Small intestine (tissue), 7 donors: ENCODE measurements at regions not wholly inside any gene's neighbourhood (a gene's known extent, or its start where the extent isn't known, plus 50 kb on each side); places are given as distances from the start of the nearest gene placed in this dataset.

Experiments used
- DNase-seq, 2 donors: peaks; one replicate each; pipeline versions ENCODE4 v3.0.0 to v3.0.0-alpha.2; 2013
- FAIRE-seq: peaks from 2 replicates; lab custom pipeline; 2012; peaks lifted over from hg19 to GRCh38; lab: Jason Lieb, UNC
- H3K27ac ChIP-seq, 3 donors: one replicate each; pipeline ENCODE4 v1.5.1; 2013; ENCODE audit warnings: low read length in 2 of 3, mild to moderate bottlenecking in 2 of 3, control low read depth in 1 of 3, inconsistent platforms in 1 of 3, low read depth in 1 of 3, moderate library complexity in 1 of 3
- H3K27me3 ChIP-seq, 3 donors: one replicate each; pipeline ENCODE4 v1.6.1; 2013; ENCODE audit warnings: low read length in 3 of 3, inconsistent platforms in 1 of 3; ENCODE audit not compliant: control insufficient read depth in 3 of 3, insufficient read depth in 3 of 3
- H3K36me3 ChIP-seq, 3 donors: one replicate each; pipeline ENCODE4 v1.6.1; 2013; ENCODE audit warnings: low read length in 3 of 3, inconsistent platforms in 1 of 3, low read depth in 1 of 3, mild to moderate bottlenecking in 1 of 3, moderate library complexity in 1 of 3; ENCODE audit not compliant: control insufficient read depth in 3 of 3, insufficient read depth in 2 of 3
- H3K4me1 ChIP-seq, 3 donors: one replicate each; pipeline ENCODE4 v1.6.1; 2013; ENCODE audit warnings: low read length in 2 of 3, inconsistent platforms in 1 of 3, low read depth in 1 of 3, mild to moderate bottlenecking in 1 of 3, moderate library complexity in 1 of 3; ENCODE audit not compliant: control insufficient read depth in 3 of 3, insufficient read depth in 2 of 3
- H3K4me3 ChIP-seq, 3 donors: one replicate each; pipeline ENCODE4 v1.5.1; 2013; ENCODE audit warnings: low read length in 3 of 3, control low read depth in 1 of 3, inconsistent platforms in 1 of 3, low read depth in 1 of 3, mild to moderate bottlenecking in 1 of 3, moderate library complexity in 1 of 3
- H3K9me3 ChIP-seq, 2 donors: one replicate each; pipeline ENCODE4 v1.6.1; 2013; ENCODE audit warnings: low read depth in 1 of 2, low read length in 1 of 2; ENCODE audit not compliant: control insufficient read depth in 2 of 2, insufficient read depth in 1 of 2
- WGBS, 3 donors: extraction: QIAGEN DNeasy Blood & Tissue Kit; methylation state at CpG; one replicate each; pipeline ENCODE4 v1.1.7; 2013; 5-methylcytosine and 5-hydroxymethylcytosine counted together
- donor health status: healthy with polysubstance abuse.
- donor health status: control.
- donor health status: control.
- donor health status: Bipolar disorder and iron deficiency.
- donor health status: healthy.

DNA sequence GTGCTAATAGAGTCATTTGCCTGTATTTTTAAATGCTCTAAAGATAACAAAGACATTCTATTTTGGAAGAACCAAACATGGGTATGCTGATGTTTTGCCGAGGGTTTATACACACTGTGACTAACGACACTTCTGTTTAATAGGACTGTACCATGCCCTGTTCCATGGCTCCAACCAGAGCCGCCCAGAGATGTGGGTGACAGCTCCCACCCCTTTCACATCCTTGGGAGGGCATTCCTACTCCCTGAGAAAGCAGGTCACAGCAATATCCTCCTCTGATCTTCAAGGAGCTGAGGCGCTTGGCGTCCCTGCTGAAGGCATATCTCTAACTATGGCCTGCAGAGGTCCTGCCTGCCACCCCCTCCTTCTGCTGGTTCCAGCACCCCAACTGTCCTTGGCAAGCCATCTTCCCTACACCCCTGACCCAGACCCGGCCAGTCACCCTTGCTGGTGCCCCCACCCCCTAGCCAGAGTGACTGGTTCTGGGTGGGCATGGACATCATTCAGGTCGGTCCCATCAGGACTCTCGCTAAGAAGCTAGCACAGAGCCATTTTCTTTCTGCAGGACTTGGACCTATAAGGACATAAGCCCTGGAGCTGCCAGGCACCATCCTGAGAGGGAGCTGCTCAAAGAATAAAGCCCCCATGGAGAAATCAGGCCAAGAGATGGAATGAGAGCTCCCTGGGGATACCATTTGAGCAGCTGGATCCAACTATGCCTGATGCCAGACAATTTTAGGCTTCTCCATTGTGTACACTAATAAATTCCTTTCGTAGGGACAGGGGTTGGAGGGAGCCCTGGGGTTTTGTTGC lies 381.3 kb downstream of the CTTN start:
- no peaks in the 10 kb centered on the region for H3K9me3 ChIP-seq
- FAIRE-seq (no peak), DNase-seq (no peak)
- no peak overlapping the region for H3K27ac ChIP-seq
- H3K4me3 ChIP-seq: no peak overlapping the region
- WGBS, 3 donors: 84 to 87% (median 85%) methylated on average over 9 of the region's 9 CpGs
- H3K27me3 ChIP-seq: no peaks in the 10 kb centered on the region
- peaks cover 0 to 6% (median 0%) of the 10 kb centered on the region in 3 donors for H3K36me3 ChIP-seq
- H3K4me1 ChIP-seq: no peaks in the 10 kb centered on the region

DNA sequence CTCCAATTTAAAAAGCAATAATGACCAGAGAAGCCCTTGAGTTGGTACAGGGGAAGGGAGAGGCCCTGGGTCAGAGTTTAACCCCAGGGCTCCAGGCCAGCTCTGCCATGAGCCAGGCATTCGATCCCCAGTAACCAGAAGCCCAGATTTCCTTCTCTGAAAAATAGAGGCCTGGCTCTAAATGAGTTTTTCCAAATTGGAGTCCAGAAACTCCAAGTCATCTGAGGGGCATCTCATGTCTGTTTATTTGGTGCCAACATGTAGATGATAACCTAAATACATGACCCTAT lies 381.9 kb downstream of the CTTN start:
- H3K27ac ChIP-seq: no peak overlapping the region
- DNase-seq (no peak), FAIRE-seq (no peak)
- no peaks in the 10 kb centered on the region for H3K9me3 ChIP-seq
- peaks cover 0 to 2% (median 0%) of the 10 kb centered on the region in 3 donors for H3K4me1 ChIP-seq
- 71 to 85% (median 73%) methylated on average over 1 of the region's 1 CpG for WGBS, 3 donors
- H3K27me3 ChIP-seq: no peaks in the 10 kb centered on the region
- peaks cover 0 to 4% (median 0%) of the 10 kb centered on the region in 3 donors for H3K36me3 ChIP-seq
- no peak overlapping the region for H3K4me3 ChIP-seq

DNA sequence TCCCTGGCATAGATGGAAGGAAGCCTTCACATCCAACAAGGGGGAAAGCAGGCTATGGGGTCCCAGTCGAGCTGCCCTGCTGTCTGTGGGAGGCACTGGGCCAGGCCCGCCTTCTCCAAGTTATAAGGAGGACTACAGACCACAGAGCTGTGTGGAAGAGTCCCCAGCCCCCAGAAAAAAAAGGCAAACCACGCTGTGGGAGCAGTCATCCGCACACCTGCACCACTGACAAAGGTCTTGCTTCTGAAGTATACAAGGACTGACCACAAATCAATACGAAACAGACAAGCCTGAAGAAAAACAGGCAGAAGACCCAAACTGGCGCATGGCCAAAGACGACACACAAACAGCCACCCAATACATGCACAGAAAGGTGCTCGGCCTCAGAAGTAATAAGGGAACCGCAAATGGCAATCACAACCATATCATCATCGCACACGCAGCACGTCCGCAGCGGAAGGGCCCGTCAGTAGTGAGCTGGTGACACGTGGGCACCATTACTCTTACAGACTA lies 384.1 kb downstream of the CTTN start:
- no peak for DNase-seq
- no peaks in the 10 kb centered on the region for H3K27me3 ChIP-seq
- WGBS, 3 donors: 82 to 87% (median 83%) methylated on average over 16 of the region's 16 CpGs
- peaks cover 2 to 12% (median 6%) of the 10 kb centered on the region in 3 donors for H3K4me1 ChIP-seq
- H3K27ac ChIP-seq: no peak overlapping the region
- H3K4me3 ChIP-seq: no peak overlapping the region
- H3K36me3 ChIP-seq: peaks cover 0 to 7% (median 0%) of the 10 kb centered on the region in 3 donors
- no peak for FAIRE-seq
- peaks cover 0 to under 1% of the 10 kb centered on the region in 2 donors for H3K9me3 ChIP-seq

DNA sequence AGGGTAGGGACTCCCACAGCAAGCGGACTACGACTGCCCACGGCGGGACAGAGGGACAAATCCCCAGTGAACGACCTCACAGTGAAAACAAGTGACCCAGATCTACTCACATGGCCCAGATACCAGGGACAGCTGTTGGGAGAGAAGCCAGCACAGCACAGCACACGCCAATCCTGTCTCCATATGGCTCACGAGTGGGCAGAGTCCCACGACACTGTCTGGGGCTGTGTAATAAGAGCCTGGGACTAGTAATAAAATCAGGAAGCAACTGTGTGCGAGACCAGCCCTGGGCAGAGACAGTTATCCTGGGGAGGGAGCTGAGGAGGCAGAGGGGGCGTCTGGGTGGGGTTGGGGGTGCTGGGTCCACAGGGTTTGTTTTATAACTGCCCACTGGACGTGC lies 385.0 kb downstream of the CTTN start:
- no peak overlapping the region for H3K27ac ChIP-seq
- WGBS, 3 donors: 60 to 69% (median 64%) methylated on average over 11 of the region's 11 CpGs
- peaks cover 2 to 12% (median 8%) of the 10 kb centered on the region in 3 donors for H3K4me1 ChIP-seq
- DNase-seq (no peak), FAIRE-seq (no peak)
- H3K4me3 ChIP-seq: no peak overlapping the region
- peaks cover 0 to 2% of the 10 kb centered on the region in 2 donors for H3K9me3 ChIP-seq
- no peaks in the 10 kb centered on the region for H3K27me3 ChIP-seq
- H3K36me3 ChIP-seq: peaks cover 0 to 16% (median 0%) of the 10 kb centered on the region in 3 donors

DNA sequence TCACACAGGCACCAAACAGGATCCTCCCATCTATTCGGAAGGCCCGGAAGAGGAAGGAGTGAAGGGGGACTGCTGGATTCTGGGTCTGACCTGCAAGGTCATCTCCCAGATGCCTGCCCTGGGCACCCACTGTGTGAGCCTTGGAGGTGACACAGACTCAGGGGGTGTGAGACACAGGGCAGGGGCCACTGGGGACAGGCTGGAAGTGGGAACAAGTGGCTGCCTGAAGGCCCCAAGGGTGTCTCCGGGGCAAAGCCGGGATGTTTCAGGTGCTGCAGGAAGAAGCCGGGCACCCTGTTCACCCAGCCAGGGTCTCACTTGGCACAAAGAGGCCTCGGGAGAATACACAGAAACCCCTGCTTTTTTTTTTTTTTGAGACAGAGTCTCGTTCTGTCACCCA lies 385.5 kb downstream of the CTTN start:
- Histone ChIP-seq H3K4me1 (peaks cover 2 to 12% (median 8%) of the 10 kb centered on the region in 3 donors), H3K9me3 (peaks cover 0 to 2% of the 10 kb centered on the region in 2 donors), H3K27me3 (no peaks in the 10 kb centered on the region), H3K27ac (no peak overlapping the region), H3K36me3 (peaks cover 0 to 19% (median 0%) of the 10 kb centered on the region in 3 donors), H3K4me3 (no peak overlapping the region)
- DNase-seq (no peak), FAIRE-seq (no peak)
- 90 to 91% (median 90%) methylated on average over 6 to 7 of the region's 7 CpGs for WGBS, 3 donors

DNA sequence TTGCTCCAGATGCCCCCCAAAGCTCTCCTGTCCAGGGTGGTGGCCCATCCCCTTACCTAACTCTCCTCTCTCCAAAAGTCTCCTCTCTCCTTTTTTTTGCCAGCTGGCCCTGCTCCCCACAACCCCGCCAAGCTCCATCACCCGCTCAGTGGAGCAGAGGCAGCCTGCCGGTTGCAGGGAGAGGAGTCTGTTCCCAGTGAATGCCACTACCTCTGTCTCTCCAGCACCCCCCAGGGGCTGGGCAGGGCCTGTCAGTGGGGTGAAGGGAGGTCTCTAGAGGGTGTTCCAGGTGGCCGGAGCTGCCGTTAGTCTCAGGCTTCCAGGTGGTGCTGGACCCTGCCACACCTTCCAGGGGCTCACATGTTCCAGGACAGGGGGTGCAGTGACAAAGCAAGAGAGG lies 387.0 kb downstream of the CTTN start:
- DNase-seq (peak in 1 of 2 donors; percentile 9), FAIRE-seq (no peak)
- H3K9me3 ChIP-seq: peaks cover 0 to 2% of the 10 kb centered on the region in 2 donors
- WGBS, 3 donors: 43 to 67% (median 65%) methylated on average over 5 of the region's 5 CpGs
- no peak overlapping the region for H3K4me3 ChIP-seq
- H3K4me1 ChIP-seq: peaks cover 2 to 12% (median 8%) of the 10 kb centered on the region in 3 donors
- H3K36me3 ChIP-seq: peaks cover 0 to 28% (median 0%) of the 10 kb centered on the region in 3 donors
- H3K27me3 ChIP-seq: no peaks in the 10 kb centered on the region
- H3K27ac ChIP-seq: peak overlapping the region in 1 of 3 donors; percentile 70

DNA sequence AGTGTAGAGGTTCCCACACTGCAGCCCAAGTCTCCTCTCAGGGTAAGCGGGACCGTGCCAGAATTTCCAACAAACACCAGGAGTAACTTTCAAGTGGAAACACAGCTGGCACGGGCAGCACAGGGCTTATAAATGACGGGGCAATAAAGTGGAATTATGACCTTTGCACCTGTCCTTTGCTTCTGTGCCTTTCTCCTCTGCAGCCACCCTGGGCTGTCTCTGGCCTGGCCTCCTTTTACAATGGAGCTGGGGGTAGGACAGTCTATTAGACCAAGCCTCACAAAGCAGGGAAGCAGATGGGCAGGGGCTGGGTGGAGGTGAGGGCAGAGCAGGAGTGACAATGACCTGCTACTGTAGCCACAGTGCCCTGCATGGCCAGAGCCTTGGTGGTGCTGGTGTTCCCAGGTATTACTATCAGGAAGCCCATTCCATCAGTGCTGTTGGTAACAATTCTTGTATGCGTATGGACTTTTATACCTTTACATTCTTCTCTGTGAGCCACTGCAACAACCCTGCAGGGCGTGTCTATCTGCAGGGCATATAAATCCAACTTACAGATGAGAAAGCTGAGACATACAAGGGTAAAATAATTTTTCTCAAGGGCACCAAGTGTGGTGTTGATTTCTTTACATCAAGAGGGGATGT lies 387.8 kb downstream of the CTTN start:
- Histone ChIP-seq H3K9me3 (peaks cover 0 to 2% of the 10 kb centered on the region in 2 donors), H3K27ac (peak overlapping the region; percentile 18 to 70 (median 21)), H3K4me1 (peaks cover 2 to 12% (median 8%) of the 10 kb centered on the region in 3 donors), H3K27me3 (no peaks in the 10 kb centered on the region), H3K4me3 (no peak overlapping the region), H3K36me3 (peaks cover 0 to 32% (median 0%) of the 10 kb centered on the region in 3 donors)
- FAIRE-seq (no peak), DNase-seq (peak; percentile 78 to 94)
- WGBS, 3 donors: 21 to 65% (median 41%) methylated on average over 6 of the region's 6 CpGs

DNA sequence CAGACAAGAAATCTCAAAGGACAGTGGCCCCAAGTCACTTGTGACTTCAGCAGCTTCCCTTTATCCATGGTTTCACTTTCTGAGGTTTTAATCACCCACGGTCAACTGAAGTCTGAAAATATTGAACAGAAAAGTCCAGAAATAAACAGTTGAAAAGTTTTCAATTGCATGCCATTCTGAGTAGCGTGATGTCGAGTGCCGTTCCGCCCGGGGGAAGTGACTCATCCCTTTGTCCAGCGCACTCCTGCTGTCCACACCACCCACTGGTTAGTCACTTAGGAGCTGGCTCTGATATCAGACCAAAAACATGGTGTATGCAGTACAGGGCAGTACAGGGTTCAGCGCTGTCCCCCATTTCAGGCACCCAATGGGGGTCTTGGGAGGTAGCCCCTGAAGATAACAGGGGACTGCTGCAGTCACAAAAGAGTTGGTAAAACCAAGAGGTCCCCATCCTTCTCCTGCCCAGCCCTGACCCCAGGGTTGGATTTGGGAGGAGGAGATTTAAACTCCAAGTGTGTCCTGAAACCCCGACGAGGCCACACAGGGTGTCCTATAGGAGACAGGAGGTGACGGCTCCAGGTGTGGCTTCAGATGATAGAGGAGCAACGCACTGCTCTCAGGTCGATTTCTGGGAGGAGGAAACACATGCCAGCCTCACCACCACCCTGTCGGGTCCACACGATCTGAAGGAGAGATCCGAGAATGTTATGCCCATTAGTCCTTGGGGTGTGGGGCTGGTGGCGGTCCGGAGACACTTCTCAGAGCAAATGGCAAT lies 390.1 kb downstream of the CTTN start:
- DNase-seq: no peak
- H3K27ac ChIP-seq: no peak overlapping the region
- H3K27me3 ChIP-seq: no peaks in the 10 kb centered on the region
- peaks cover 0 to 32% (median 0%) of the 10 kb centered on the region in 3 donors for H3K36me3 ChIP-seq
- H3K4me3 ChIP-seq: no peak overlapping the region
- 82 to 91% (median 87%) methylated on average over 18 of the region's 18 CpGs for WGBS, 3 donors
- H3K4me1 ChIP-seq: peaks cover 2 to 12% (median 8%) of the 10 kb centered on the region in 3 donors
- FAIRE-seq: no peak
- peaks cover 0 to 21% of the 10 kb centered on the region in 2 donors for H3K9me3 ChIP-seq
